ENCODE measurements at regions not wholly inside any gene's neighbourhood (a gene's known extent, or its start where the extent isn't known, plus 50 kb on each side); places are given as distances from the start of the nearest gene placed in this dataset.

DNA sequence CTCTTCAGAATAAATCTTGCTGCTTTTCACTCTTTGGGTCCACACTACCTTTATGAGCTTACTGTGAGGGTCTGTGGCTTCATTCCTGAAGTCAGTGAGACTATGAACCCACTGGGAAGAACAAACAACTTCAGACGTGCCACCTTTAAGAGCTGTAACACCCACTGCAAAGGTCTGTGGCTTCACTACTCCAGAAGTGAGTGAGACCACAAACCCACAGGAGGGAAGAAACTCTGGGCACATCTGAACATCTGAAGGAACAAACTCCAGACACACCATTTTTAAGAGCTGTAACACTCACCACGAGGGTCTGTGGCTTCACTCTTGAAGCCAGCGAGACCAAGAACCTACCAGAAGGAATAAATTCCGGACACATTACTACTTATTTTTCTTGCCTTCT lies 964.1 kb upstream of the NXPH2 start:
- no peaks in the 10 kb centered on the region for H3K27me3 ChIP-seq
- no peak overlapping the region for H3K27ac ChIP-seq
- no peaks in the 10 kb centered on the region for H3K4me1 ChIP-seq
- in situ Hi-C loops (cut with MboI; ENCODE audit: low pct_ligation_motif_present in 1 of 4, low pct_unique_long_range_greater_than_20kb in 1 of 4, low sequenced_read_pairs in 3 of 4) (no loop called here), intact Hi-C loops (cut with DNase I; ENCODE audit: low total_unique reads) (no loop called here)
- no peaks in the 10 kb centered on the region for H3K36me3 ChIP-seq
- no peak for DNase-seq
- H3K4me3 ChIP-seq = no peak overlapping the region
- 79 to 80% methylated on average over 4 of the region's 4 CpGs for WGBS, 2 donors (ENCODE audit: low coverage in 1 of 2)
- no peak for TF ChIP-seq POLR2A (IDR thresholded peaks at IDR 0.05)
- TF ChIP-seq EP300 (IDR thresholded peaks at IDR 0.05; ENCODE audit: low read depth) = no peak
- TF ChIP-seq, protein P1, sequence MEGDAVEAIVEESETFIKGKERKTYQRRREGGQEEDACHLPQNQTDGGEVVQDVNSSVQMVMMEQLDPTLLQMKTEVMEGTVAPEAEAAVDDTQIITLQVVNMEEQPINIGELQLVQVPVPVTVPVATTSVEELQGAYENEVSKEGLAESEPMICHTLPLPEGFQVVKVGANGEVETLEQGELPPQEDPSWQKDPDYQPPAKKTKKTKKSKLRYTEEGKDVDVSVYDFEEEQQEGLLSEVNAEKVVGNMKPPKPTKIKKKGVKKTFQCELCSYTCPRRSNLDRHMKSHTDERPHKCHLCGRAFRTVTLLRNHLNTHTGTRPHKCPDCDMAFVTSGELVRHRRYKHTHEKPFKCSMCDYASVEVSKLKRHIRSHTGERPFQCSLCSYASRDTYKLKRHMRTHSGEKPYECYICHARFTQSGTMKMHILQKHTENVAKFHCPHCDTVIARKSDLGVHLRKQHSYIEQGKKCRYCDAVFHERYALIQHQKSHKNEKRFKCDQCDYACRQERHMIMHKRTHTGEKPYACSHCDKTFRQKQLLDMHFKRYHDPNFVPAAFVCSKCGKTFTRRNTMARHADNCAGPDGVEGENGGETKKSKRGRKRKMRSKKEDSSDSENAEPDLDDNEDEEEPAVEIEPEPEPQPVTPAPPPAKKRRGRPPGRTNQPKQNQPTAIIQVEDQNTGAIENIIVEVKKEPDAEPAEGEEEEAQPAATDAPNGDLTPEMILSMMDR (IDR thresholded peaks at IDR 0.05) = no peak
- TF ChIP-seq POLR2AphosphoS5 (IDR thresholded peaks at IDR 0.05) = no peak
- H3K9me3 ChIP-seq = no peaks in the 10 kb centered on the region

DNA sequence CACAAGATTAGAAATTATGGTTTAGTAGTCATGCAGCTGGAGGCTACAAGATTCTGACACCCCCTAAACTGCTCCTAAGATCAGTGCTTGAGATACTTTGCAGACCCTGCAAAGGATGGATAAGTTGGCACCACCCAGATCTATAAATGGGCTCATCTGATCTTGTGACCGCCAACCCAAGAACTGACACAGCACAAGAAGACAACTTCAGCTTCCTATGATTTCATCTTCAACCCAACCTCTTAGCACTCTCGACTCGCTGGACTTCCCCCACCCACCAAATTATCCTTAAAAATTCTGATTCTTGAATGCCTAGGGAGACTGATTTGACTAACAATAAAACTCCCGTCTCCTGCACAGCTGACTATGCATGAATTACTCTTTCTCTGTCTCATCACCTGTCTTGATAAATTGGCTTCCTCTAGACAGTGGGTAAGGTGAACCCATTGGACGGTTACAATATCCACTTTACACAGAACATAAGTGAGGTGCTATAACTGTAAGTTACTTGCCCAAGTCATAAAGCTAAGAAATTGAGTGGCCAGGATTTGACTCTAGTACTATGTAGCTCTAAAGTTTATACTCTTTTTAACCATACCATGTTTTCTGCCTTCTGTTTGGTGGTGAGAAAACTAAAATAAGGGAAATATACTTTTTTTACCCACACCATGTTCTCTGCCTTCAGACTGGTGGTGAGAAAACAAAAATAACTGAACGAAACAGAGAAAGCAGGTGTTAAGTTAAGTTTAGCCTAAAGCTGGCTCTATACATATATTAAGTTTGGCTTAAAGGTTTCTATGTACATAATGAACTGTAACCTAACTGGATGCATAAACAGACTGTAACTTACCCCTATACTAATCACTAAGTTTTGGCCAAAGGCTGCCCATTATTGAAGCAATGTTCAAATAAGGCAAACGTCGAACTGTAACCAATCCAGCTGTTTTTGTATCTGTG lies 962.3 kb upstream of the NXPH2 start:
- Histone ChIP-seq H3K36me3 (no peaks in the 10 kb centered on the region), H3K9me3 (no peaks in the 10 kb centered on the region), H3K27ac (no peak overlapping the region), H3K4me3 (no peak overlapping the region), H3K4me1 (no peaks in the 10 kb centered on the region), H3K27me3 (no peaks in the 10 kb centered on the region)
- WGBS, 2 donors (ENCODE audit: low coverage in 1 of 2) = 80 to 92% methylated on average over 4 to 8 of the region's 8 CpGs
- no peak for TF ChIP-seq POLR2A (IDR thresholded peaks at IDR 0.05)
- no peak for TF ChIP-seq POLR2AphosphoS5 (IDR thresholded peaks at IDR 0.05)
- TF ChIP-seq, protein P1 (IDR thresholded peaks at IDR 0.05) = no peak
- no peak for TF ChIP-seq EP300 (IDR thresholded peaks at IDR 0.05; ENCODE audit: low read depth)
- DNase-seq = no peak
- in situ Hi-C loops (cut with MboI; ENCODE audit: low pct_ligation_motif_present in 1 of 4, low pct_unique_long_range_greater_than_20kb in 1 of 4, low sequenced_read_pairs in 3 of 4) = no loop called here
- intact Hi-C loops (cut with DNase I; ENCODE audit: low total_unique reads) = no loop called here

DNA sequence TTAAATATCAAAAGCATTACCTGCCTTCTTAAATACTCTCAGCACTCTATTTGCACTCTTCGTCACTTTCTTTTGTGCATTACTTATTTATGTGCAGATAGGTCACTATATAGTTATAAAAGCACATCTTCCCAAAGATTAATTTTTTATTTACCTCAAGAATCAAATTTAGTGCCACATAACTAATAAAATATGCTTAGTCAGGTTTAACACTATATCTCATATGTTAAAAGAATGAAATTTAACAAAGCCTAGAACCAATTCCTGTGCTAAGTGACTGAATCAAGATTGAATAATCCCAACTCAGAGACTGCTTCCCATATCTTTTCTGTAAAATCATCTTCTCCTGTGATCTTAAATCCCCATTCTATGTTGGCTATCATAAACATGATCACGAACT lies 957.5 kb upstream of the NXPH2 start:
- TF ChIP-seq, protein P1 (IDR thresholded peaks at IDR 0.05) = no peak
- TF ChIP-seq POLR2A (IDR thresholded peaks at IDR 0.05) = no peak
- TF ChIP-seq EP300 (IDR thresholded peaks at IDR 0.05; ENCODE audit: low read depth) = no peak
- TF ChIP-seq POLR2AphosphoS5 (IDR thresholded peaks at IDR 0.05) = no peak
- DNase-seq = no peak
- H3K27me3 ChIP-seq = no peaks in the 10 kb centered on the region
- 76 to 77% methylated on average over 2 of the region's 2 CpGs for WGBS, 2 donors (ENCODE audit: low coverage in 1 of 2)
- no peak overlapping the region for H3K4me3 ChIP-seq
- in situ Hi-C loops (cut with MboI; ENCODE audit: low pct_ligation_motif_present in 1 of 4, low pct_unique_long_range_greater_than_20kb in 1 of 4, low sequenced_read_pairs in 3 of 4) (no loop called here), intact Hi-C loops (cut with DNase I; ENCODE audit: low total_unique reads) (no loop called here)
- no peaks in the 10 kb centered on the region for H3K36me3 ChIP-seq
- H3K4me1 ChIP-seq = no peaks in the 10 kb centered on the region
- no peak overlapping the region for H3K27ac ChIP-seq
- no peaks in the 10 kb centered on the region for H3K9me3 ChIP-seq

DNA sequence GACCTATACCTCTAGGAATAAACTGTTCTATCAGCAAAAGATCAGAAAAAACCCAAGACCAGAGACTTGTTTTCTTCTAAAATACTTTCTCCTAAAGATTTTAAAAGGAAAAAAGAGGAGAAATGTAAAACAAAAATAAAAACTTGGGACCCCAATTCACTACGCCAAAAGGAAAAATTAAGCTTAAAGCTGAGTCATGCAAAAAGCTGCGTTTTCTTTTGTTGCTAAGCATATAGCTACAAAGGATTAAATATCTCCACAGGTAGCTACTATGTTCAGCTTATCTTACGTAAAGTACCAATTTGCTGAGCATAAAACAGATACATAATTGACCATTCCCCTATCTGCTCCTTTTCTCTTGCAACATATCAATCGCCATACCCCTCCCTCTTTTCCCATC lies 950.0 kb upstream of the NXPH2 start:
- Histone ChIP-seq H3K4me3 (no peak overlapping the region), H3K4me1 (no peaks in the 10 kb centered on the region), H3K36me3 (no peaks in the 10 kb centered on the region), H3K27ac (no peak overlapping the region), H3K27me3 (no peaks in the 10 kb centered on the region), H3K9me3 (no peaks in the 10 kb centered on the region)
- in situ Hi-C loops (cut with MboI; ENCODE audit: low pct_ligation_motif_present in 1 of 4, low pct_unique_long_range_greater_than_20kb in 1 of 4, low sequenced_read_pairs in 3 of 4) (no loop called here), intact Hi-C loops (cut with DNase I; ENCODE audit: low total_unique reads) (no loop called here)
- DNase-seq = no peak
- WGBS, 2 donors (ENCODE audit: low coverage in 1 of 2) = 73 to 78% methylated on average over 4 of the region's 4 CpGs
- no peak for TF ChIP-seq POLR2AphosphoS5 (IDR thresholded peaks at IDR 0.05)
